GM12865 (cell line): ENCODE measurements at regions not wholly inside any gene's neighbourhood (a gene's known extent, or its start where the extent isn't known, plus 50 kb on each side); places are given as distances from the start of the nearest gene placed in this dataset.

ENCODE experiments used
- DNase-seq: peaks from one replicate; pipeline ENCODE4 v3.0.0; 2010; ENCODE audit warnings: low read depth
- H3K4me3 ChIP-seq: 2 replicates; pipeline ENCODE4 v1.5.1; 2011; ENCODE audit warnings: mild to moderate bottlenecking, low read depth, low read length, control low read depth
- TF ChIP-seq, protein P1 (sequence below): IDR thresholded peaks from 2 replicates; pipeline ENCODE4 v1.5.1; 2011; ENCODE audit warnings: low read length, control low read depth, low read depth, inconsistent platforms; ENCODE audit not compliant: insufficient read depth; ENCODE audit errors: missing control alignments

DNA sequence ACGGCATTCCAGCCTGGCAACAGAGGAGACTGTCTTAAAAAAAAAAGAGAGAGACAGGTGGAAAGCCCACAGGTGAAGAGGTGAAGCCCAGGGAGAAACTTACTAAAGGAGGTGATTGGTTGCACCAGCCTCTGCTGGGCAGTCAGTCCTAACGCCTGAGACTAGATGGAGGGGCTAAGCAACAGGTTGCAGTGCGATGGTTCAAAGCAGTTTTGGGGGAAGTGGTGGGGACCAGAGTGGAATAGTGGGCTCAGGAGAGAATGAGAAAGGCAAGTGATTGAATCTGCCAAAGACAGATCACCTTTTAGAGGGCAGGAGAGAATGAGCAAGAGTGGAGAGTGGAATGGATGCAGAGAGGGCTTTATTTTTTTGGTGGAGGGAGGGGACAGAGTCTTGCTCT lies 100.0 kb upstream of the KCTD7 start:
- DNase-seq = no peak
- no peak overlapping the region for H3K4me3 ChIP-seq
- TF ChIP-seq, protein P1, sequence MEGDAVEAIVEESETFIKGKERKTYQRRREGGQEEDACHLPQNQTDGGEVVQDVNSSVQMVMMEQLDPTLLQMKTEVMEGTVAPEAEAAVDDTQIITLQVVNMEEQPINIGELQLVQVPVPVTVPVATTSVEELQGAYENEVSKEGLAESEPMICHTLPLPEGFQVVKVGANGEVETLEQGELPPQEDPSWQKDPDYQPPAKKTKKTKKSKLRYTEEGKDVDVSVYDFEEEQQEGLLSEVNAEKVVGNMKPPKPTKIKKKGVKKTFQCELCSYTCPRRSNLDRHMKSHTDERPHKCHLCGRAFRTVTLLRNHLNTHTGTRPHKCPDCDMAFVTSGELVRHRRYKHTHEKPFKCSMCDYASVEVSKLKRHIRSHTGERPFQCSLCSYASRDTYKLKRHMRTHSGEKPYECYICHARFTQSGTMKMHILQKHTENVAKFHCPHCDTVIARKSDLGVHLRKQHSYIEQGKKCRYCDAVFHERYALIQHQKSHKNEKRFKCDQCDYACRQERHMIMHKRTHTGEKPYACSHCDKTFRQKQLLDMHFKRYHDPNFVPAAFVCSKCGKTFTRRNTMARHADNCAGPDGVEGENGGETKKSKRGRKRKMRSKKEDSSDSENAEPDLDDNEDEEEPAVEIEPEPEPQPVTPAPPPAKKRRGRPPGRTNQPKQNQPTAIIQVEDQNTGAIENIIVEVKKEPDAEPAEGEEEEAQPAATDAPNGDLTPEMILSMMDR = no peak

- no peak overlapping the region for H3K4me3 ChIP-seq
- TF ChIP-seq, protein P1 = no peak
- DNase-seq = no peak
Observed at GRCh38 chr7:66529883-66530610, 98.6 kb upstream of the KCTD7 start.

- TF ChIP-seq, protein P1 = no peak
- no peak overlapping the region for H3K4me3 ChIP-seq
- DNase-seq = no peak
Observed at GRCh38 chr7:66535414-66536329, 93.0 kb upstream of the KCTD7 start.

- TF ChIP-seq, protein P1 = no peak
- no peak for DNase-seq
- no peak overlapping the region for H3K4me3 ChIP-seq
Observed at GRCh38 chr7:66537380-66537779, 91.3 kb upstream of the KCTD7 start.

DNA sequence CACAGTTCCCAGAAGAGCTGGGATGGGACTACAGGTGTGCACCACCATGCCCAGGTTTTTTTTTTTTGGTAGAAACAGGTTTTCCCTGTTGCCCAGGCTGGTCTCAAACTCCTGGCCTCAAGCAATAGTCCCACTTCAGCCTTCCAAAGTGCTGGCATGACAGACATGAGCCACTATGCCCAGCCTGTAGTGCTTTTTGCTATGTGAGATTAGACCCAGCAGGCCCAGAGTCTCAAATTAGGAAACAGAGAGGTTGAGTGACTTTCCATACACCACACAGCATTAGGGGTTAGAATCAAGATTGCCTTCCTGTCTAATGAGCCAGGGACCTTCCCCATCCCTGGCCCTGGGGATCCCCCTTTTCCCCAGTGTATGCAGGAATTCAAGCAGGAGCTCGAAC lies 90.8 kb upstream of the KCTD7 start:
- DNase-seq = no peak
- TF ChIP-seq, protein P1 = no peak
- H3K4me3 ChIP-seq = no peak overlapping the region

DNA sequence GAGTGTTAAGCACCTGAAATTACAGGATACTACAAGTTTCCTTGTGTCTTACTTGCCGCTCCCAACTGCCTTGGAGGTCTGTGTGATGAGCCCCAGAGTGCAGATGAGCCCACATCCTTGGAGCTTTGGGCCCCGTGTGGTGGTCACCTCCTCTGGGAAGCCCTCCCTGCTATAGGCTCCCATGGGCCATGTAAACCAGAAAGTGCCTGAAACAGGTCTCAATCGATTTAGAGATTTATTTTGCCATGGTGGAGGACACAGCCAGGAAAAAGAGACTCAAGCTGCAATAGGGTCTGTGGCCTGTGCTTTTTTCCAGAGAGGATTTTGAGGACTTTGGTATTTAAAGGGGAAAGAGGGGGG lies 89.4 kb upstream of the KCTD7 start:
- DNase-seq = no peak
- TF ChIP-seq, protein P1 = no peak
- H3K4me3 ChIP-seq = no peak overlapping the region
